ENCODE measurements at regions not wholly inside any gene's neighbourhood (a gene's known extent, or its start where the extent isn't known, plus 50 kb on each side); places are given as distances from the start of the nearest gene placed in this dataset.

DNA sequence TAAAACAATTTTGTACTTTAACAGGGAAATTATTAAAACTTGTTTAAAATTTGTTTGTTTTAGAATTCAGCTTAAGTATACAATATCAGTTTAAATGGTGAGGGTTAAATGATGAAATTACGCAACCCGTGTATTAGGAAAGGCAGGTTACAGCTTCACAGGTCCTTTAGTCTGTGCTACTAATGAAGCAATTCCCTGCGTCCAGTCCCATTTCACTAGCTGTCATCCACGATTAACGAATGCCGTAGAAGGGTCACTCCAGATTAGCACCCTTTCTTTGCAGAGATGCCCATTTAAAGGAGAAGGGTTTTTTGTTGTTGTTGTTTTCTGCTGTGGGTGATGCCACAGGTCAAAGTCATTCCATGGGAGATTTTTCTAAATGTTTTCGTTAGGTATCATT is 457.6 kb upstream of the SLC10A2 start:
- DNase-seq (ENCODE audit: low read depth), result no peak
- TF ChIP-seq, protein P1, sequence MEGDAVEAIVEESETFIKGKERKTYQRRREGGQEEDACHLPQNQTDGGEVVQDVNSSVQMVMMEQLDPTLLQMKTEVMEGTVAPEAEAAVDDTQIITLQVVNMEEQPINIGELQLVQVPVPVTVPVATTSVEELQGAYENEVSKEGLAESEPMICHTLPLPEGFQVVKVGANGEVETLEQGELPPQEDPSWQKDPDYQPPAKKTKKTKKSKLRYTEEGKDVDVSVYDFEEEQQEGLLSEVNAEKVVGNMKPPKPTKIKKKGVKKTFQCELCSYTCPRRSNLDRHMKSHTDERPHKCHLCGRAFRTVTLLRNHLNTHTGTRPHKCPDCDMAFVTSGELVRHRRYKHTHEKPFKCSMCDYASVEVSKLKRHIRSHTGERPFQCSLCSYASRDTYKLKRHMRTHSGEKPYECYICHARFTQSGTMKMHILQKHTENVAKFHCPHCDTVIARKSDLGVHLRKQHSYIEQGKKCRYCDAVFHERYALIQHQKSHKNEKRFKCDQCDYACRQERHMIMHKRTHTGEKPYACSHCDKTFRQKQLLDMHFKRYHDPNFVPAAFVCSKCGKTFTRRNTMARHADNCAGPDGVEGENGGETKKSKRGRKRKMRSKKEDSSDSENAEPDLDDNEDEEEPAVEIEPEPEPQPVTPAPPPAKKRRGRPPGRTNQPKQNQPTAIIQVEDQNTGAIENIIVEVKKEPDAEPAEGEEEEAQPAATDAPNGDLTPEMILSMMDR (conservative IDR thresholded peaks at IDR 0.05; ENCODE audit: control insufficient read depth, insufficient read depth, low read depth, low read length), result no peak
- H3K4me3 ChIP-seq (ENCODE audit: control insufficient read depth, low read depth, low read length), result no peak overlapping the region

DNA sequence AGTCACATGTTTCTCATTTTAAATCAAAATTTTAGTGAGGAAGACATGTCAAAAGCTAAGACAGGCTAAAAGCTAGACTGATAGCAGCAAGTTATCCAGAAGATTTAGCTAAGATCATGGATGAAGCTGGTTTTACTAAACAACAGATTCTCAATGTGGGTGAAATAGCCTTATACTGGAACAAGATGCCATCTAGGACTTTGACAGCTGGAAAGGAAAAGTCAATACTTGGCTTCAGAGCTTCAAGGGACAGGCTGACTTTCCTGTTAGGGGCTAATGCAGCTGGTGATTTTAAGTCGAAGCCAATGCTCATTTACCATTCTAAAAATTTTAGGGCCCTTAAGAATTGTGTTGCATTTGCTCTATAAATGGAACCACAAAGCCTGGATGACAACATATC is 455.3 kb upstream of the SLC10A2 start:
- DNase-seq (ENCODE audit: low read depth), result no peak
- no peak overlapping the region for H3K4me3 ChIP-seq (ENCODE audit: control insufficient read depth, low read depth, low read length)
- TF ChIP-seq, protein P1 (conservative IDR thresholded peaks at IDR 0.05; ENCODE audit: control insufficient read depth, insufficient read depth, low read depth, low read length), result no peak

DNA sequence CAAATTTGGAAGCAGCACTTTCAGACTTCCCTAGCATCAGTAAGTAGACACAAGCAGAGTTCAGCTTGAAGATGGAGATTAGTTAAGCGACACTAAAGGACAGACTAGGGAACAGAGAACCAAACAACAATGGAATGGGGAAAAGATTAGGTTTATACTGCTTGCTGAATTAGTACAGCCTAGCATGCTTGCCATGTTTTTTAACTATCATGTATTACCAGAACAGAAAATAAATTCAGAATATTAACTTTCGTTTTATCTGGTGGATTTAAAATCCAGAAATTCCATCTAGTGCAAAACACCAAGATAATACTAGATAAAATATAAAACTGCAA is 451.5 kb upstream of the SLC10A2 start:
- TF ChIP-seq, protein P1 (conservative IDR thresholded peaks at IDR 0.05; ENCODE audit: control insufficient read depth, insufficient read depth, low read depth, low read length), result no peak
- DNase-seq (ENCODE audit: low read depth), result no peak
- H3K4me3 ChIP-seq (ENCODE audit: control insufficient read depth, low read depth, low read length), result no peak overlapping the region

DNA sequence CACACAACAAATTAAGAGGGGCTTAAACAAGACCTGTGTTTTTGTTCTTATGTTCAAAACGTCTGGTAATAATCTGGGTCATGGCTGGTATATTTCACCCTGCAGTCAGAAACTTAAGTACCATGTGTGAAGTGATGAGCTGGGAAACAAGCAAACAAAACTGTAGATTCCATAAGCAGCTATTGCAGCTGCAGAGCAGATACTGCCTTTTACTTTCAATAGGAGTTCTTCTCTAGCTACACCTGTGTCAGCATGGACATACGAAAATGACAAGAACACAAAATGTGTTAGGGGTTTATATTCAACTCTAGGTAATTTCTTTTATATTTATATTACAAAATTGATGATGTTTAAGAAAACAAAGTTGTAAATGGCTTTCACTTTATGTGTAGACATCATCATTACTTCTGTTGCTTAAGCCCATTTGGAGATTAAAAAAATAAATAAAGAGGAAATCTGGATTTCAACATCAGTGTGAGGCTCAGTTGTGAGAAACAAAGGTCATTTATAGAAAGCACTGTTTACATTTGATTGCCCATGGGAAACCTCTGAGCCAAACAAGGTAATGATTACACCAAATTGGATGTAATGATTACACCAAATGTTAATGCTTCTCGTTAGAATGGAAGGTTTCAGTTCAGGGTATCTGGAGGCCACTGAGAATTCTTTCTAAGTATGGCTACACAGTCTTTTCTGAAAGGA is 451.0 kb upstream of the SLC10A2 start:
- no peak for DNase-seq (ENCODE audit: low read depth)
- TF ChIP-seq, protein P1 (conservative IDR thresholded peaks at IDR 0.05; ENCODE audit: control insufficient read depth, insufficient read depth, low read depth, low read length), result no peak
- H3K4me3 ChIP-seq (ENCODE audit: control insufficient read depth, low read depth, low read length), result no peak overlapping the region

DNA sequence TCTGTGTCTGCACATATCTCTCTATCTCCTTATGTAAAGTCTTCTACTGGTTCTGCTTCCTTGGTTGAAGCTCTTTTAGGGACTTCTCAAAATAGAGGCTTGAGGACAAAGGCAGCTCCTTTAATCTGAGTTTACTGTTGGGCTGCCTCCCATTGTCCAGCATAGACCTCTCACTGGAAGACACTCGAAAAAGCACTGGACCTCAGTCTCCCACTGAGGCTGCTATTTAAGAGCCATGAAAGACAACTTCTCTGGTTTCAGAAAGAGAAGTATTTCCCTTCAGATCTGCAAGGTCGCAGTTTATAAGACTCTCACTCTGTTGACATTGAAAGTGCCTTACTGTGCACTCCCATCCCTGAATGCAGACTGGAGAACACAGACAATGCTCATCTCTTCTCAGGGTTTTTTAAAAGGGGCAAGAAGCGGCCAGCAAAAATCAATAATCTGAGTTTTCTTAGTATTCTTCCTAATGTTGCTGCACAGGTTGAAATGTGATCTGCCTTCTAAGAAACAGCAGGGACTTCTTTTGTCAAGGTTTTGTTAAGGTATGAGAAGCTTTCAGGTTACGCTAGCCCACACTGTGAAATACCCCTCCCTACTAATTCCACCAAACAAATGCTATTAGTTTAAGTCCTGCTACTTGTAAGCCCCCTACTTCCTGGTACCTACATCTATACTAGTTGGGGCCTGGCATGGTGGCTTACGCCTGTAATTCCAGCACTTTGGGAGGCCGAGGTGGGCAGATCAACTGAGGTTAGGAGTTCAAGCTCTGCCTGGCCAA is 450.0 kb upstream of the SLC10A2 start:
- TF ChIP-seq, protein P1 (conservative IDR thresholded peaks at IDR 0.05; ENCODE audit: control insufficient read depth, insufficient read depth, low read depth, low read length), result no peak
- DNase-seq (ENCODE audit: low read depth), result no peak
- no peak overlapping the region for H3K4me3 ChIP-seq (ENCODE audit: control insufficient read depth, low read depth, low read length)

DNA sequence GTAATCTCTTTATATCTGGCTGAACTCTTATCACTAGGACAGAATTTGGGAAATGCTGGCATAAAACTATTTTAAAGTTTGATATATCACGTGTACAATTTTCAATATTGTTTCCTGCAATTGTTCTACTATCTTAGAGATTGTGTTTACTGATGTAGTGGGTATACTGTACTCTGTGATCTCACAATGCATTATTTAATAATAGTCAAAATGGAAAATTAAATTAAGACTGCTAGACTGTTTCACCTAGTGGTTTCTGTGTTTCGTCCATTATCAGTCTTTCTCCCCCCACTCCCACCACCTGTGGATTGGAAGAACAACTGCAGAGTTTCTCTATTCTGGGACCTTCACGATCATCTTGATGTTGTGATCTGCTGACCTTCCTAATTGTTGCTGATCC is 449.2 kb upstream of the SLC10A2 start:
- no peak for DNase-seq (ENCODE audit: low read depth)
- TF ChIP-seq, protein P1 (conservative IDR thresholded peaks at IDR 0.05; ENCODE audit: control insufficient read depth, insufficient read depth, low read depth, low read length), result no peak
- H3K4me3 ChIP-seq (ENCODE audit: control insufficient read depth, low read depth, low read length), result no peak overlapping the region
